ENCODE measurements at regions not wholly inside any gene's neighbourhood (a gene's known extent, or its start where the extent isn't known, plus 50 kb on each side); places are given as distances from the start of the nearest gene placed in this dataset.

- TF ChIP-seq CTCF (IDR thresholded peaks at IDR 0.05) (no peak), POLR2AphosphoS5 (IDR thresholded peaks at IDR 0.05) (no peak), POLR2A (IDR thresholded peaks at IDR 0.05; ENCODE audit: low read depth) (no peak)
Measured at GRCh38 chr13:104671901-104672300, 1605.7 kb upstream of the SLC10A2 start.

All from esophagus muscularis mucosa (tissue), 3 donors.